HEK293T (cell line): ENCODE measurements at regions not wholly inside any gene's neighbourhood (a gene's known extent, or its start where the extent isn't known, plus 50 kb on each side); places are given as distances from the start of the nearest gene placed in this dataset.

Source experiments
- ARNT ChIP-seq: fragments of 450-650 bp; IDR thresholded peaks from 2 replicates; pipeline ENCODE4 v1.6.1; 2017; ENCODE audit warnings: mild to moderate bottlenecking
- BHLHE40 ChIP-seq: fragments of 450-650 bp; IDR thresholded peaks from 2 replicates; pipeline ENCODE4 v1.6.1; 2016; ENCODE audit warnings: mild to moderate bottlenecking, moderate library complexity, borderline replicate concordance
- CTBP1 ChIP-seq: fragments of 450-650 bp; IDR thresholded peaks from 2 replicates; pipeline ENCODE4 v1.6.1; 2016; ENCODE audit warnings: borderline replicate concordance
- FOXA1 ChIP-seq: fragments of 450-650 bp; IDR thresholded peaks from 2 replicates; pipeline ENCODE4 v1.6.1; 2016; ENCODE audit warnings: mild to moderate bottlenecking
- FOXK2 ChIP-seq: fragments of 450-650 bp; IDR thresholded peaks from 2 replicates; pipeline ENCODE4 v1.6.1; 2016; ENCODE audit warnings: mild to moderate bottlenecking
- FOXM1 ChIP-seq: fragments of 450-650 bp; IDR thresholded peaks from 2 replicates; pipeline ENCODE4 v1.6.1; 2017; ENCODE audit warnings: mild to moderate bottlenecking, borderline replicate concordance
- LEF1 ChIP-seq: fragments of 450-650 bp; IDR thresholded peaks from 2 replicates; pipeline ENCODE4 v1.6.1; 2017; ENCODE audit warnings: mild to moderate bottlenecking, borderline replicate concordance
- NFRKB ChIP-seq: fragments of 450-650 bp; IDR thresholded peaks from 2 replicates; pipeline ENCODE4 v1.6.1; 2016; ENCODE audit warnings: mild to moderate bottlenecking, moderate library complexity
- SP1 ChIP-seq: fragments of 450-650 bp; IDR thresholded peaks from 2 replicates; pipeline ENCODE4 v1.6.1; 2017
- SUZ12 ChIP-seq: fragments of 450-650 bp; IDR thresholded peaks from 2 replicates; pipeline ENCODE4 v1.6.1; 2016; ENCODE audit warnings: mild to moderate bottlenecking
- ZNF384 ChIP-seq: fragments of 450-650 bp; IDR thresholded peaks from 2 replicates; pipeline ENCODE4 v1.6.1; 2016

DNA sequence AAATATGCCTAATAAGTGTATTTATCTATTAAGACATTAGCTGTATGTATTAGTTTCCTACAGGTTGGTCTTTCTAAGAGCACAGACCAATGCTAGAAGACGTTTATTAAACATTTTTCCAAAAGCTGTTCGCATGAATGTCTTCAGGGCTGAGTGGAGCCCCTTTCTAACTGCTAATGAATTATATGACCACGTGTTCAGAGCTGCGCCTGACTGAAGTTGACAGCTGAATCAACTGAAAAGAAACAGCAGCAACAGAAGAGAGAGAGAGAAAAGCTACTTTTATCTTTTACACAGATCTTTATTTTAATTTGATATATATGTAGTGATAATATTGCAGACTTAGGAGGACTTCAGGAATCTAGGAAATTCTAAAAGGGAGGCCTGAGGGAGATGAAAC lies 75.2 kb upstream of the ARID1B start:
- TF ChIP-seq FOXK2, result no peak
- TF ChIP-seq FOXM1, result no peak
- no peak for TF ChIP-seq CTBP1
- TF ChIP-seq SP1, result no peak
- TF ChIP-seq BHLHE40, result no peak
- TF ChIP-seq ZNF384, result no peak
- TF ChIP-seq LEF1, result no peak
- TF ChIP-seq ARNT, result no peak
- no peak for TF ChIP-seq NFRKB
- TF ChIP-seq SUZ12, result no peak
- no peak for TF ChIP-seq FOXA1
